Central memory CD8-positive, alpha-beta T cell (primary cell): ENCODE measurements at regions not wholly inside any gene's neighbourhood (a gene's known extent, or its start where the extent isn't known, plus 50 kb on each side); places are given as distances from the start of the nearest gene placed in this dataset.
"Not testable (repeated sequence)": the region's sequence is repeated elsewhere in the genome, so short reads cannot be mapped to it uniquely, and the experiment has no call there.

ENCODE experiments used
- ATAC-seq: fragments of 150-1000 bp; cut with Tn5 transposase; replicated peaks from 2 replicates; pipeline ENCODE4 v1.10.0; 2022; ENCODE audit warnings: mild to moderate bottlenecking, moderate FRiP score, moderate number of reproducible peaks; ENCODE audit not compliant: poor library complexity, severe bottlenecking; ENCODE audit errors: extremely low read depth
- DNase-seq, 2 donors: peaks; one replicate each; pipeline ENCODE4 v3.0.0; 2021; ENCODE audit warnings: low spot score in 2 of 2
- H3K27ac Mint-ChIP-seq: one replicate; pipeline ENCODE4 v1.8.0; 2022; ENCODE audit warnings: low read depth, mild to moderate bottlenecking, moderate library complexity, mixed read lengths
- H3K27me3 Mint-ChIP-seq: one replicate; pipeline ENCODE4 v1.8.0; 2022; ENCODE audit warnings: mixed read lengths
- H3K36me3 Mint-ChIP-seq: one replicate; pipeline ENCODE4 v1.8.0; 2022; ENCODE audit warnings: mild to moderate bottlenecking, moderate library complexity, mixed read lengths; ENCODE audit not compliant: insufficient read depth
- H3K4me1 Mint-ChIP-seq: one replicate; pipeline ENCODE4 v1.8.0; 2022; ENCODE audit warnings: mixed read lengths
- H3K4me3 Mint-ChIP-seq: one replicate; pipeline ENCODE4 v1.8.0; 2022; ENCODE audit warnings: mild to moderate bottlenecking, moderate library complexity, mixed read lengths
- H3K9me3 Mint-ChIP-seq: one replicate; pipeline ENCODE4 v1.8.0; 2022; ENCODE audit warnings: mixed read lengths

- not testable (repeated sequence) for H3K4me3 Mint-ChIP-seq, H3K9me3 Mint-ChIP-seq, DNase-seq, H3K27ac Mint-ChIP-seq, H3K27me3 Mint-ChIP-seq, ATAC-seq, H3K36me3 Mint-ChIP-seq, H3K4me1 Mint-ChIP-seq
These were observed 1540.6 kb downstream of the SPATA31A7 start for GRCh38 chr9:62730229-62731000.

- H3K27ac Mint-ChIP-seq, H3K36me3 Mint-ChIP-seq, H3K9me3 Mint-ChIP-seq, H3K4me1 Mint-ChIP-seq, ATAC-seq, H3K4me3 Mint-ChIP-seq, H3K27me3 Mint-ChIP-seq, DNase-seq: not testable (repeated sequence)
These were observed 1541.2 kb downstream of the SPATA31A7 start for GRCh38 chr9:62731015-62731414.

GRCh38 chr9:62737004-62737606, 1547.3 kb downstream of the SPATA31A7 start:
- H3K36me3 Mint-ChIP-seq, ATAC-seq, H3K4me1 Mint-ChIP-seq, H3K27me3 Mint-ChIP-seq, H3K4me3 Mint-ChIP-seq, H3K9me3 Mint-ChIP-seq, DNase-seq, H3K27ac Mint-ChIP-seq: not testable (repeated sequence)

GRCh38 chr9:62737915-62738314, 1548.1 kb downstream of the SPATA31A7 start:
- H3K27me3 Mint-ChIP-seq, H3K36me3 Mint-ChIP-seq, H3K4me1 Mint-ChIP-seq, H3K27ac Mint-ChIP-seq, ATAC-seq, H3K4me3 Mint-ChIP-seq, DNase-seq, H3K9me3 Mint-ChIP-seq: not testable (repeated sequence)

GRCh38 chr9:62745774-62746529, 1556.1 kb downstream of the SPATA31A7 start:
- ATAC-seq = peak; percentile 36
- H3K9me3 Mint-ChIP-seq, H3K27me3 Mint-ChIP-seq, H3K4me1 Mint-ChIP-seq, H3K27ac Mint-ChIP-seq, H3K36me3 Mint-ChIP-seq, H3K4me3 Mint-ChIP-seq, DNase-seq: not testable (repeated sequence)
